ENCODE measurements at regions not wholly inside any gene's neighbourhood (a gene's known extent, or its start where the extent isn't known, plus 50 kb on each side); places are given as distances from the start of the nearest gene placed in this dataset.
"Not testable (repeated sequence)": the region's sequence is repeated elsewhere in the genome, so short reads cannot be mapped to it uniquely, and the experiment has no call there.

- ChIA-PET POLR2A (no interaction called here), CTCF (no interaction called here)
Measured at GRCh38 chr5:124623265-124623664, 123.2 kb downstream of the ZNF608 start.

GRCh38 chr5:124622851-124623250, 123.6 kb downstream of the ZNF608 start:
- ChIA-PET CTCF (no interaction called here), POLR2A (no interaction called here)

GRCh38 chr5:124621279-124621678, 125.2 kb downstream of the ZNF608 start:
- POLR2A ChIA-PET = no interaction called here
- CTCF ChIA-PET = no interaction called here

- POLR2A ChIA-PET = no interaction called here
- CTCF ChIA-PET = no interaction called here
Measured at GRCh38 chr5:124620743-124621142, 125.7 kb downstream of the ZNF608 start.

GRCh38 chr5:124619121-124619520, 127.3 kb downstream of the ZNF608 start:
- CTCF ChIA-PET = no interaction called here
- POLR2A ChIA-PET = no interaction called here

- CTCF ChIA-PET = no interaction called here
- POLR2A ChIA-PET = no interaction called here
Measured at GRCh38 chr5:124617787-124618186, 128.7 kb downstream of the ZNF608 start.

GRCh38 chr5:124614836-124615385, 131.5 kb downstream of the ZNF608 start:
- ChIA-PET POLR2A (no interaction called here), CTCF (no interaction called here)

GRCh38 chr5:124614105-124614504, 132.3 kb downstream of the ZNF608 start:
- ChIA-PET CTCF (no interaction called here), POLR2A (no interaction called here)

- CTCF ChIA-PET = no interaction called here
- POLR2A ChIA-PET = no interaction called here
Measured at GRCh38 chr5:124613273-124613953, 133.0 kb downstream of the ZNF608 start.

GRCh38 chr5:124612023-124612422, 134.4 kb downstream of the ZNF608 start:
- ChIA-PET POLR2A (no interaction called here), CTCF (no interaction called here)

- POLR2A ChIA-PET, CTCF ChIA-PET: not testable (repeated sequence)
Measured at GRCh38 chr5:124611262-124611661, 135.2 kb downstream of the ZNF608 start.

- POLR2A ChIA-PET, CTCF ChIA-PET: not testable (repeated sequence)
Measured at GRCh38 chr5:124609685-124610084, 136.8 kb downstream of the ZNF608 start.

- CTCF ChIA-PET = no interaction called here
- POLR2A ChIA-PET = no interaction called here
Measured at GRCh38 chr5:124606543-124606942, 139.9 kb downstream of the ZNF608 start.

GRCh38 chr5:124606093-124606492, 140.3 kb downstream of the ZNF608 start:
- CTCF ChIA-PET = no interaction called here
- POLR2A ChIA-PET = no interaction called here

- CTCF ChIA-PET = no interaction called here
- POLR2A ChIA-PET = no interaction called here
Measured at GRCh38 chr5:124605541-124605940, 140.9 kb downstream of the ZNF608 start.

GRCh38 chr5:124604419-124604818, 142.0 kb downstream of the ZNF608 start:
- POLR2A ChIA-PET = no interaction called here

GRCh38 chr5:124602925-124603650, 143.4 kb downstream of the ZNF608 start:
- ChIA-PET POLR2A (no interaction called here), CTCF (no interaction called here)

More at GRCh38 chr5:124604419-124604818, 142.0 kb downstream of the ZNF608 start:
- CTCF ChIA-PET = no interaction called here

GRCh38 chr5:124599028-124599973, 147.1 kb downstream of the ZNF608 start:
- ChIA-PET CTCF (no interaction called here), POLR2A (no interaction called here)

- ChIA-PET CTCF (no interaction called here), POLR2A (no interaction called here)
Measured at GRCh38 chr5:124596595-124597421, 149.6 kb downstream of the ZNF608 start.

- POLR2A ChIA-PET = no interaction called here
- CTCF ChIA-PET = no interaction called here
Measured at GRCh38 chr5:124593952-124594351, 152.5 kb downstream of the ZNF608 start.
